BLaER1 (cell line): ENCODE measurements at regions not wholly inside any gene's neighbourhood (a gene's known extent, or its start where the extent isn't known, plus 50 kb on each side); places are given as distances from the start of the nearest gene placed in this dataset.
A peak's percentile ranks its signal among the peaks of the same experiment; 100 is the strongest.

ENCODE experiments used
- H3K27ac ChIP-seq: shearing (Covaris generic); formaldehyde crosslinking; 2 replicates; pipeline ENCODE4 v1.8.1; 2022
- H3K27me3 ChIP-seq: shearing (Covaris generic); formaldehyde crosslinking; 2 replicates; pipeline ENCODE4 v1.8.1; 2022
- H3K36me3 ChIP-seq: shearing (Covaris generic); formaldehyde crosslinking; 2 replicates; pipeline ENCODE4 v1.8.1; 2022
- H3K4me1 ChIP-seq: shearing (Covaris generic); formaldehyde crosslinking; 2 replicates; pipeline ENCODE4 v1.8.1; 2022
- H3K4me2 ChIP-seq: shearing (Covaris generic); formaldehyde crosslinking; 2 replicates; pipeline ENCODE4 v1.8.1; 2022
- H3K4me3 ChIP-seq: shearing (Covaris generic); formaldehyde crosslinking; 2 replicates; pipeline ENCODE4 v1.8.1; 2022
- H3K9ac ChIP-seq: shearing (Covaris generic); formaldehyde crosslinking; 2 replicates; pipeline ENCODE4 v1.8.1; 2022
- H3K9me3 ChIP-seq: shearing (Covaris generic); formaldehyde crosslinking; 2 replicates; pipeline ENCODE4 v1.8.1; 2022
- H4K20me1 ChIP-seq: shearing (Covaris generic); formaldehyde crosslinking; 2 replicates; pipeline ENCODE4 v1.8.1; 2022
- Cebpa-rat ChIP-seq: shearing (Covaris generic); IDR thresholded peaks from 2 replicates; pipeline ENCODE4 v1.8.1; 2022

DNA sequence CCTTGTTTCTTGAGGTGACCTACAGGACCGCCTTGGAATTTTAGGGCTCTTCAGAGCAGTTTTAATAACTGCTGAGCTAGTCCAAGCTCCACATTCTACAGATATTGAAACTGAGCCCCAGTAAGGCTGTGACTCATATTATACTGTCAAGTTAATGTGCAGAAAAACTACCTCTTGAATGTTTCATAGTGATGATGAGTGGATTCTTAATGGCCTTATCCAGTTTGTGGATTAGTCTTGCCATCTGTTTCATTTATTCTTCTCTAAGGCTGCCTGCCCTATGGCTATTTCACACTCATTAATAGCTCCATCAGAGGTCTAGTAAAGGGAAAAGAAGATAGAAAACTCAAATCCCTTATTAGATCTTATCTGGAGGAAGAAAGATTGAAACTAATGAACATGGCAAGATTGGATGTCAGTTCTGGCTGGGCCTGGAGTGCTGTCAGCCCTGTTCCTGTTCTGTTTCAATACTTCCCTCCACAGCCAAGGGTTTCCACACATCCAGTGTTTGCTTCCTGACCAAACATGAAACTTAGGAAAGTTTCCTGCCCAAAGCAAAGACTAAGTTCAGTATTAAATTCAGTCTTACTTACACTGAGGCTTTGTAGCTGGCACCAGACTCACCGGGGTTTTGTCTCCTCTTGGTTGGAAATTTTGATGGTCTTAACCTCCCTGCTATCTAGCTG is 215.6 kb upstream of the DMAC1 start:
- no peak overlapping the region for H3K4me3 ChIP-seq

DNA sequence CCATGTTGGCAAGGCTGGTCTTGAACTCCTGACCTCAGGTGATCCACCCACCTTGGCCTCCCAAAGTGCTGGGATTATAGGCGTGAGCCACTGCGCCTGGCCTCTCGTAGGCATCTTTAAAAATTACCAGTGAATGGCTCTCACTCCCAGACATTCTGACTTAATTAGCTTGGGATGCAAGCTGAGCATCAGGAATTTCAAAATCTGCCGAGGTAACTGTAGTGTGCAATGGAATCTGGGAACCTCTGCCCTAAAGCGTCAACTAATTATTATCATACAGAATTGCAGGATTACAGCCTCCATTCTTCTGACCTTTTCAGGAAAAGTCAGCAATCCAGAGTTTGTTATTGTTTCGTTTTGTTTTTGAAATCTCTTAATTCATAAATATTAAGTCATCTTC is 213.4 kb upstream of the DMAC1 start:
- no peaks in the 10 kb centered on the region for H4K20me1 ChIP-seq
- H3K4me3 ChIP-seq = no peak overlapping the region
- no peak for TF ChIP-seq Cebpa-rat
- H3K4me2 ChIP-seq = no peak overlapping the region
- peaks cover 4% of the 10 kb centered on the region; the same call in 1 of the 2 replicates for H3K9me3 ChIP-seq
- no peaks in the 10 kb centered on the region for H3K36me3 ChIP-seq
- no peaks in the 10 kb centered on the region for H3K4me1 ChIP-seq
- H3K27ac ChIP-seq = no peak overlapping the region
- no peak overlapping the region for H3K9ac ChIP-seq
- H3K27me3 ChIP-seq = no peaks in the 10 kb centered on the region

More for the DNA sequence above, 215.6 kb upstream of the DMAC1 start:
- Histone ChIP-seq H3K27me3 (no peaks in the 10 kb centered on the region), H3K36me3 (no peaks in the 10 kb centered on the region), H3K27ac (no peak overlapping the region), H4K20me1 (no peaks in the 10 kb centered on the region), H3K4me1 (no peaks in the 10 kb centered on the region), H3K9me3 (no peaks in the 10 kb centered on the region), H3K9ac (no peak overlapping the region), H3K4me2 (no peak overlapping the region)
- TF ChIP-seq Cebpa-rat = no peak

DNA sequence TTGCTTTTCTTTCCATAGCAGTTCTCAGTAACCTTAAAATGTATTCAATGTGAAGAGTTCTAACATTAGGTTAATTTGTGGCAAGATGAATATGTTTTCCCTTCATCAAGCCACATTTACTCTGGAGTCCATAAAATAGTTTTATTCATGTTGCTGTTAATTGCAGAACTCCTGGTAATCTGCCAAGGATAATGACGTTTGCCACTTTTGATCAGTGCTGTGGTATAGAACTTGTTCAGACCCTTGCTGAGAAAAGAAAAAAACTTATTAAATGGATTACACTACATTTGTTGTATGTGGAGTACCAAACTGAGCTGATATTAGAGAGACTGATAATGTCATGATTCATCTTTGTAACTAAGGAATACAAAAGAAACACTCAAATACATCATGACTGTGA is 212.4 kb upstream of the DMAC1 start:
- H3K9ac ChIP-seq = no peak overlapping the region
- H3K27ac ChIP-seq = no peak overlapping the region
- peaks cover 9% of the 10 kb centered on the region; the same call in 1 of the 2 replicates for H3K9me3 ChIP-seq
- H3K27me3 ChIP-seq = no peaks in the 10 kb centered on the region
- no peak overlapping the region for H3K4me3 ChIP-seq
- H3K36me3 ChIP-seq = no peaks in the 10 kb centered on the region
- no peak overlapping the region for H3K4me2 ChIP-seq
- no peaks in the 10 kb centered on the region for H4K20me1 ChIP-seq
- no peak for TF ChIP-seq Cebpa-rat
- no peaks in the 10 kb centered on the region for H3K4me1 ChIP-seq

GRCh38 chr9:7996558-7996957 is 197.0 kb upstream of the DMAC1 start:
- H3K4me1 ChIP-seq = no peaks in the 10 kb centered on the region
- H3K27me3 ChIP-seq = no peaks in the 10 kb centered on the region
- no peaks in the 10 kb centered on the region for H3K36me3 ChIP-seq
- TF ChIP-seq Cebpa-rat = no peak
- no peak overlapping the region for H3K27ac ChIP-seq
- no peak overlapping the region for H3K4me2 ChIP-seq
- H3K4me3 ChIP-seq = no peak overlapping the region
- no peaks in the 10 kb centered on the region for H4K20me1 ChIP-seq
- H3K9me3 ChIP-seq = no peaks in the 10 kb centered on the region
- H3K9ac ChIP-seq = no peak overlapping the region

DNA sequence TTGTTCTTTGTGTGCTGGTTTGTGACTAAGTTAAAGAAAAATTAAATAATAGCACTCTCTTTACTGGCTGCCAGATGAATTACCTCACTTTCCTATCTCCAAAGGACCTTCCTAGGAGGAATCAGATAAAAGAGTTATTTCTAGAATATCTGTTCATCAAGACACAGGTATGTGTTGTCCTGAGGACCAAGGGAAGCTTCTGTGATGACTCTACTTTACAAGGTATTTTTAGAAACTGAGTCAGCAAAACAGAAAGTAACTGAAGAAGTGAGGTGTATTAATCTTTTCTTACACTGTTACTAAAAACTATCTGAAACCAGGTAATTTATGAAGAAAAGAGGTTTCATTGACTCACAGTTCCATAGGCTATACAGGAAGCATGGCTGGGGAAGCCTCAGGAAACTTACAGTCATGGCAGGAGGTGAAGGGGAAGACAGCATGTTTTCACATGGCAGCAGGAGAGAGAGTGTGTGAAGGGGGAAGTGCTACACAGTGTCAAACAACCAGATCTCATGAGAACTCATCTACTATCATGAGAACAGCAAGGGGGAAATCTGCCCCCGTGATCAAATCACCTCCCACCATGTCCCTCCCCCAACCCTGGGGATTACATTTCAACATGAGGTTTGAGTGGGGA is 189.2 kb upstream of the DMAC1 start:
- no peak for TF ChIP-seq Cebpa-rat
- Histone ChIP-seq H3K4me2 (no peak overlapping the region), H4K20me1 (no peaks in the 10 kb centered on the region), H3K4me3 (no peak overlapping the region), H3K9me3 (no peaks in the 10 kb centered on the region; the same call in 1 of the 2 replicates), H3K36me3 (no peaks in the 10 kb centered on the region), H3K27ac (no peak overlapping the region), H3K27me3 (no peaks in the 10 kb centered on the region), H3K4me1 (0 out of 2 replicates have a peak, but pooled peaks cover 8% of the 10 kb centered on the region), H3K9ac (no peak overlapping the region)

DNA sequence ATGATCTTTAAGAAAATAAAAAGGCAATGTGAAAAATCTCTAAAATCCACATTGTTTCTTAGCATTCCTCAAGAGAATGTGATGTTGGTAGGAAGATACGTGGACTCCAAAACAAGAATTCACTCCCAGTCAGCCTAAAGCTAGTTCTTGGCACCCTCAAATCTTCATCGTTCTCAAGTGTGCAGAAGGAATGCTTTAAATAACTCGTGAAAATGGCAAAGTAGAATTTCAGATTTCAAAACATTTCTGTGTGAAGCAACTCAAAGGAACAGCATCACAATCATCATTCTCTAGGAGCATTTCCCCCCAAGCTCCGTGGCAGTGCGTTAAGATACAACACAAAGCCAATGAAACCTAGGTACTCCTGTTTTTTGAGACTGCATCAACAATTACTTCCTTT is 185.1 kb upstream of the DMAC1 start:
- Histone ChIP-seq H3K27me3 (no peaks in the 10 kb centered on the region), H3K36me3 (no peaks in the 10 kb centered on the region), H3K4me1 (peaks cover 36% of the 10 kb centered on the region), H3K9me3 (peaks cover 15% of the 10 kb centered on the region), H3K27ac (no peak overlapping the region), H3K4me2 (no peak overlapping the region), H3K4me3 (no peak overlapping the region), H3K9ac (no peak overlapping the region), H4K20me1 (no peaks in the 10 kb centered on the region)
- no peak for TF ChIP-seq Cebpa-rat

GRCh38 chr9:7984203-7984602 is 184.6 kb upstream of the DMAC1 start:
- TF ChIP-seq Cebpa-rat = no peak
- H3K9me3 ChIP-seq = peaks cover 15% of the 10 kb centered on the region
- no peaks in the 10 kb centered on the region for H4K20me1 ChIP-seq
- H3K9ac ChIP-seq = no peak overlapping the region
- no peaks in the 10 kb centered on the region for H3K36me3 ChIP-seq
- H3K4me3 ChIP-seq = no peak overlapping the region
- H3K27ac ChIP-seq = no peak overlapping the region
- no peak overlapping the region for H3K4me2 ChIP-seq
- H3K4me1 ChIP-seq = peaks cover 35% of the 10 kb centered on the region
- no peaks in the 10 kb centered on the region for H3K27me3 ChIP-seq

DNA sequence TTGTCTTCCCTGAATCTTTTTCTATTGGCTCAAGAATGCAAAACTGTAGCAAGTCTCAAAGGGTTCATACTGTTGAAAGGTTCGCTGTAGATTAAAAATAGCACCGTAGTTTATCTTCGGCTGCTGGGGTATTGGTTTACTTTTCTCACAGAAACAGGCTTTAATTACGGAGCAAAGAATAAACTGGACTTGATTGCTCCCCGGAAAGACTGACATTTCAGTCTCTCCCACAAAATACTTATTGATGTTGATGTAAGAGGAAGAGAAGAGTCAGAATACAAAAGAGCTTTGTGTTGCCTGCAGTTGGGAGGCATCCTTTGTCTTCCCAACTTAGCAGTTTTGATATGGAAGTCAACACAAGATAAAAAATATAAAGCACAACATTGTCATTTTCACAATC is 183.9 kb upstream of the DMAC1 start:
- H3K4me2 ChIP-seq = no peak overlapping the region
- TF ChIP-seq Cebpa-rat = no peak
- H3K9ac ChIP-seq = no peak overlapping the region
- peaks cover 33% of the 10 kb centered on the region for H3K4me1 ChIP-seq
- H3K4me3 ChIP-seq = no peak overlapping the region
- H3K27ac ChIP-seq = 0 out of 2 replicates have a peak overlapping the region, but pooled peaks have one; percentile 3
- no peaks in the 10 kb centered on the region for H4K20me1 ChIP-seq
- H3K36me3 ChIP-seq = no peaks in the 10 kb centered on the region
- no peaks in the 10 kb centered on the region for H3K27me3 ChIP-seq
- peaks cover 15% of the 10 kb centered on the region for H3K9me3 ChIP-seq

DNA sequence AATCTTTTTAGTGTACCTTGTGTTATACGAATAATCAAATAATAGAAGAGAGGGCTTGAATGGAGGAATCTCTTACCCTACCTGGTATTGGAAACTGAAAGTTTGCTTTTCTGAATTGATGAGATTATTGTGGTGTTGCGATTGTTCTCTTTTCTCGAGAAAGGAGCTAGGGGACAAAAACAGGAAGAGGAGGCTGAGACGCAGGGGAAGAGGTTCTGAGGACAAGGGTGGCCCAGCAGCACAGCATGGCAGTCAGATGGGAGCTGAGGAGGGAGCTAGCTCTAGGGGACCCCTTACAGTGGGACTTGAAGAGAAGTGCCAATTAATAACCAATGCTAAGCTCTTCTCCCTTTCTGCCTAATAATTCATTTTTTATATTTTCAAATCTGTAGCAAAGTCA is 183.3 kb upstream of the DMAC1 start:
- H4K20me1 ChIP-seq = no peaks in the 10 kb centered on the region
- H3K9ac ChIP-seq = no peak overlapping the region
- H3K4me3 ChIP-seq = no peak overlapping the region
- no peak for TF ChIP-seq Cebpa-rat
- no peaks in the 10 kb centered on the region for H3K36me3 ChIP-seq
- H3K27me3 ChIP-seq = no peaks in the 10 kb centered on the region
- H3K4me2 ChIP-seq = no peak overlapping the region
- no peak overlapping the region; the same call in 1 of the 2 replicates for H3K27ac ChIP-seq
- peaks cover 15% of the 10 kb centered on the region for H3K9me3 ChIP-seq
- H3K4me1 ChIP-seq = peaks cover 38% of the 10 kb centered on the region

GRCh38 chr9:7980691-7981289 is 181.2 kb upstream of the DMAC1 start:
- H3K36me3 ChIP-seq = no peaks in the 10 kb centered on the region
- H3K4me1 ChIP-seq = peaks cover 58% of the 10 kb centered on the region
- H3K27ac ChIP-seq = peak overlapping the region; percentile 33; the same call in 1 of the 2 replicates
- no peak overlapping the region for H3K4me3 ChIP-seq
- no peak overlapping the region for H3K4me2 ChIP-seq
- H3K9ac ChIP-seq = no peak overlapping the region
- H3K9me3 ChIP-seq = peaks cover 15% of the 10 kb centered on the region
- H4K20me1 ChIP-seq = no peaks in the 10 kb centered on the region
- TF ChIP-seq Cebpa-rat = no peak
- no peaks in the 10 kb centered on the region for H3K27me3 ChIP-seq
